ENCODE measurements at regions not wholly inside any gene's neighbourhood (a gene's known extent, or its start where the extent isn't known, plus 50 kb on each side); places are given as distances from the start of the nearest gene placed in this dataset.
"Not testable (repeated sequence)": the region's sequence is repeated elsewhere in the genome, so short reads cannot be mapped to it uniquely, and the experiment has no call there.

DNA sequence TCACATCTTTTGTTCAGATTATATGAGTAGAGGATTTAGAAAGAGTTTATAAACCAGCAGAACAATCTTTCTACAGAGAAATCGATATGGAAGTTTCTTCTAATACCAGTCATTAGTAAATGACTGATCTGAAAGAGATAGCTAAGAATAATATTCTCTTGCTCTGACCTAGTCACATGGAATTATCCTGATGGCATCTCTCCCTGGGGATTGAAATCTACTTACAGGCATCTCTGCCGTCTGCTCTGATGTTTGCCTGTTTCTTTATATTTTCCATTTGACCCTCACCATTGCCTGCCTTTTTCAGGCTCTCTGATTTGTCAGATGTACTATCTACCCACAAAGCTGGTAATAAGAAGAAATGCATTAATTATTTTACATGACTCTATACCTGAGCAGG, 1157.3 kb downstream of the PCDH7 start:
- no peak for DNase-seq
- Histone ChIP-seq H3K27me3 (ENCODE audit: control insufficient read depth, insufficient read depth, low read length) (no peaks in the 10 kb centered on the region), H3K27ac (ENCODE audit: low read length) (no peak overlapping the region), H3K4me3 (ENCODE audit: low read length) (no peak overlapping the region), H3K4me1 (ENCODE audit: control insufficient read depth, insufficient read depth, low read length) (no peaks in the 10 kb centered on the region), H3K9me3 (ENCODE audit: control insufficient read depth, insufficient read depth, low read length) (no peaks in the 10 kb centered on the region), H3K36me3 (ENCODE audit: control insufficient read depth, insufficient read depth, low read length) (no peaks in the 10 kb centered on the region)
- H3K36me3 Mint-ChIP-seq: no peaks in the 10 kb centered on the region
- WGBS (ENCODE audit: insufficient coverage): 83% methylated on average over 1 of the region's 2 CpGs
- no peak overlapping the region for H3K4me3 Mint-ChIP-seq
- no peaks in the 10 kb centered on the region for H3K4me1 Mint-ChIP-seq
- intact Hi-C loops (cut with micrococcal nuclease): no loop called here
- peaks cover 7 to 17% of the 10 kb centered on the region in 2 donors for H3K9me3 Mint-ChIP-seq
- H3K27me3 Mint-ChIP-seq (ENCODE audit: low read depth in 2 of 2): no peaks in the 10 kb centered on the region
- no peak for ATAC-seq
- TF ChIP-seq, protein P1, sequence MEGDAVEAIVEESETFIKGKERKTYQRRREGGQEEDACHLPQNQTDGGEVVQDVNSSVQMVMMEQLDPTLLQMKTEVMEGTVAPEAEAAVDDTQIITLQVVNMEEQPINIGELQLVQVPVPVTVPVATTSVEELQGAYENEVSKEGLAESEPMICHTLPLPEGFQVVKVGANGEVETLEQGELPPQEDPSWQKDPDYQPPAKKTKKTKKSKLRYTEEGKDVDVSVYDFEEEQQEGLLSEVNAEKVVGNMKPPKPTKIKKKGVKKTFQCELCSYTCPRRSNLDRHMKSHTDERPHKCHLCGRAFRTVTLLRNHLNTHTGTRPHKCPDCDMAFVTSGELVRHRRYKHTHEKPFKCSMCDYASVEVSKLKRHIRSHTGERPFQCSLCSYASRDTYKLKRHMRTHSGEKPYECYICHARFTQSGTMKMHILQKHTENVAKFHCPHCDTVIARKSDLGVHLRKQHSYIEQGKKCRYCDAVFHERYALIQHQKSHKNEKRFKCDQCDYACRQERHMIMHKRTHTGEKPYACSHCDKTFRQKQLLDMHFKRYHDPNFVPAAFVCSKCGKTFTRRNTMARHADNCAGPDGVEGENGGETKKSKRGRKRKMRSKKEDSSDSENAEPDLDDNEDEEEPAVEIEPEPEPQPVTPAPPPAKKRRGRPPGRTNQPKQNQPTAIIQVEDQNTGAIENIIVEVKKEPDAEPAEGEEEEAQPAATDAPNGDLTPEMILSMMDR (IDR thresholded peaks at IDR 0.05): no peak
- H3K27ac Mint-ChIP-seq: no peak overlapping the region

GRCh38 chr4:31880837-31881236, 1160.7 kb downstream of the PCDH7 start:
- H3K36me3 ChIP-seq (ENCODE audit: control insufficient read depth, insufficient read depth, low read length); H3K27ac ChIP-seq (ENCODE audit: low read length); H3K36me3 Mint-ChIP-seq; H3K27ac Mint-ChIP-seq; H3K27me3 Mint-ChIP-seq (ENCODE audit: low read depth in 2 of 2); ATAC-seq; H3K4me1 Mint-ChIP-seq; H3K9me3 Mint-ChIP-seq; H3K4me3 Mint-ChIP-seq; DNase-seq; H3K9me3 ChIP-seq (ENCODE audit: control insufficient read depth, insufficient read depth, low read length); H3K4me3 ChIP-seq (ENCODE audit: low read length); H3K4me1 ChIP-seq (ENCODE audit: control insufficient read depth, insufficient read depth, low read length); intact Hi-C loops (cut with micrococcal nuclease); H3K27me3 ChIP-seq (ENCODE audit: control insufficient read depth, insufficient read depth, low read length): not testable (repeated sequence)
- 66% methylated on average over 2 of the region's 2 CpGs for WGBS (ENCODE audit: insufficient coverage)

- Histone ChIP-seq H3K4me1 (ENCODE audit: control insufficient read depth, insufficient read depth, low read length) (no peaks in the 10 kb centered on the region), H3K27ac (ENCODE audit: low read length) (no peak overlapping the region), H3K4me3 (ENCODE audit: low read length) (no peak overlapping the region), H3K9me3 (ENCODE audit: control insufficient read depth, insufficient read depth, low read length) (no peaks in the 10 kb centered on the region), H3K36me3 (ENCODE audit: control insufficient read depth, insufficient read depth, low read length) (no peaks in the 10 kb centered on the region), H3K27me3 (ENCODE audit: control insufficient read depth, insufficient read depth, low read length) (no peaks in the 10 kb centered on the region)
- Mint-ChIP-seq H3K4me3 (no peak overlapping the region), H3K9me3 (peaks cover 11 to 23% of the 10 kb centered on the region in 2 donors), H3K27ac (no peak overlapping the region), H3K36me3 (no peaks in the 10 kb centered on the region), H3K4me1 (no peaks in the 10 kb centered on the region), H3K27me3 (ENCODE audit: low read depth in 2 of 2) (no peaks in the 10 kb centered on the region)
- DNase-seq (no peak), ATAC-seq (no peak)
- TF ChIP-seq, protein P1 (IDR thresholded peaks at IDR 0.05): no peak
- intact Hi-C loops (cut with micrococcal nuclease): no loop called here
These were observed 1176.2 kb downstream of the PCDH7 start for GRCh38 chr4:31896349-31896748.

GRCh38 chr4:31905363-31905762, 1185.2 kb downstream of the PCDH7 start:
- Mint-ChIP-seq H3K27ac (no peak overlapping the region), H3K4me3 (no peak overlapping the region), H3K27me3 (ENCODE audit: low read depth in 2 of 2) (no peaks in the 10 kb centered on the region), H3K9me3 (peaks cover 9 to 17% of the 10 kb centered on the region in 2 donors), H3K4me1 (no peaks in the 10 kb centered on the region), H3K36me3 (no peaks in the 10 kb centered on the region)
- 81% methylated on average over 3 of the region's 3 CpGs for WGBS (ENCODE audit: insufficient coverage)
- H3K27ac ChIP-seq (ENCODE audit: low read length): no peak overlapping the region
- H3K27me3 ChIP-seq (ENCODE audit: control insufficient read depth, insufficient read depth, low read length): no peaks in the 10 kb centered on the region
- H3K4me3 ChIP-seq (ENCODE audit: low read length): no peak overlapping the region
- no peaks in the 10 kb centered on the region for H3K4me1 ChIP-seq (ENCODE audit: control insufficient read depth, insufficient read depth, low read length)
- ATAC-seq (no peak), DNase-seq (no peak)
- H3K36me3 ChIP-seq (ENCODE audit: control insufficient read depth, insufficient read depth, low read length): no peaks in the 10 kb centered on the region
- intact Hi-C loops (cut with micrococcal nuclease): no loop called here
- H3K9me3 ChIP-seq (ENCODE audit: control insufficient read depth, insufficient read depth, low read length): peaks cover 9% of the 10 kb centered on the region
- TF ChIP-seq, protein P1 (IDR thresholded peaks at IDR 0.05): no peak

All from natural killer cell (primary cell).